COLO668 (cell line): ENCODE measurements at regions not wholly inside any gene's neighbourhood (a gene's known extent, or its start where the extent isn't known, plus 50 kb on each side); places are given as distances from the start of the nearest gene placed in this dataset.

Experiments used
- DNase-seq: peaks from one replicate; lab custom pipeline; 2025; ENCODE audit not compliant: unreplicated experiment; lab: John Stamatoyannopoulos, UW

GRCh38 chr17:33473061-33473460, 180.0 kb upstream of the ASIC2 start:
- DNase-seq, result no peak

DNA sequence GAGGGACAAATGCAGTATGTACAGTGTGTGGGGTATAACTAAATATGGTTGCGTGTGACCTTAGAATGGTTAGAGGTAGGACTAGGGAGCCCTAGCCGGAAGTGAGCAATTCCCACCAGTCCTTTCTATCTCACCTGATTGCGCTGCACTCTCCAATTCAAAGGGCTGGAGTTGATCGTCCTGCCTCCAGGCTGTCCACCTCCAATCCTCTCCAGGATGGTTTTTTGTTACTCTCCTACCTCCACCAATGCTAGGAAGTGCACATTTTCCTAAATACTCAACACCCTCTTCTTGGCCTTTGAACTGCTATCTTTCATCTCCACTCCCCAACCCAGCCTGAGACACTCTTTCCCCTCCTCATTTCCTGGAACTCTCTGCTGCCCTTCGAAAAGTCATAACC, 181.7 kb upstream of the ASIC2 start:
- DNase-seq, result no peak

DNA sequence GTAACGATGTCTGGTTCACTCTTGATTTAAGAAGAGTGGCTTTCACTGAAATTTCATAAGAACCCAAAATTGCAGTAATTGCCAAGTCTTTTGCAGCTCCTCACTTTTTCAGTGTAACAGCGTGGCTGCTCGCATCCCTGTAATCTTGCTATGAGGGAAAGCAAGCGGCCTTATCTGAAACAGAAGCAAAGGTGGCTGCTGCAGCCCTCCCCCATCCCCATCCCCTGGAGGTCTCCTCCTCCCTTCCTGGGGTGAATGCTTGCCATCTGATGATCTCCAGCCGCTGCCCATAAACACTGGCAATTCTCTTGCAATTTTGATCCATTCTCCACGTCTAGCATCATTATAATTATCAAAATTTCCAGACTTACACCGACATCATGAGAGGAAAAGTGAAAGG, 182.5 kb upstream of the ASIC2 start:
- DNase-seq, result no peak

DNA sequence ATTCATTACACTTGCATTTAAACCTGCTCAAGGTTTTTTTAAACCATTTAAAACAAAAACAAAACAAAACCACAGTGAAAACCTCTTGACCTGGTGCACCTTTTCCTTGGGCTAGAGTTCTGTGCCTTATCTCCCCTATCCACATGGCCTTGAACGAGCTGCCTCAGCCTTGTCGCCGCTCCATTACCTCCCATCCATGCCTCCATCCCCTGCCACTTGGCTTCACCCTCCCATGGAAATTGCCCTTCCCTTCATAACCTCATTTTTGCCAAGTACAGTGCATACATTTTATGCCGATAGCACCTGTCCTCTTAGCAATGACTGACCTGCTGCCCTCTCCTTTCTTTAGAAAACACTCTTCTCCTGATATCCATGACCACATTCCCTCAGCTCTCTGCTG, 188.6 kb upstream of the ASIC2 start:
- DNase-seq, result no peak

- DNase-seq, result no peak
These were observed 189.5 kb upstream of the ASIC2 start for GRCh38 chr17:33482636-33483035.

DNA sequence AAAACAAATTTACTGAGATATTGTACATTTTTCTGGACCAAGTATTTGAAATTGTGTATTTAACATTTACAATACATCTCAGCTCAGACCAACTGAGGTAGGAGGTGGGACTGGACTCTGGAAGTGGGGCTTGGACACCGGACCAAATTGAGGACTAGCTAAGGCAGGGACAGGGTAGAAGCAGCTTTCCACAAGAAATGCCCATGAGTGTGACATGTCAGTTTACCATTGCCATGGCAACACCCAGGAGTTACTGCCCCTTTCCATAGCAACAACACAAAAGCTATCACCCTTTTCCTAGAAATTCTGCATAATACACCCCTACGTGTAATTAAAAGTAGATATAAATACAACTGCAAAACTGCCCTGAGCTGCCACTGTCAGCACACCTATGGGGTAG, 191.5 kb upstream of the ASIC2 start:
- no peak for DNase-seq

GRCh38 chr17:33486135-33486885, 193.2 kb upstream of the ASIC2 start:
- DNase-seq, result no peak

GRCh38 chr17:33487187-33487879, 194.2 kb upstream of the ASIC2 start:
- no peak for DNase-seq

DNA sequence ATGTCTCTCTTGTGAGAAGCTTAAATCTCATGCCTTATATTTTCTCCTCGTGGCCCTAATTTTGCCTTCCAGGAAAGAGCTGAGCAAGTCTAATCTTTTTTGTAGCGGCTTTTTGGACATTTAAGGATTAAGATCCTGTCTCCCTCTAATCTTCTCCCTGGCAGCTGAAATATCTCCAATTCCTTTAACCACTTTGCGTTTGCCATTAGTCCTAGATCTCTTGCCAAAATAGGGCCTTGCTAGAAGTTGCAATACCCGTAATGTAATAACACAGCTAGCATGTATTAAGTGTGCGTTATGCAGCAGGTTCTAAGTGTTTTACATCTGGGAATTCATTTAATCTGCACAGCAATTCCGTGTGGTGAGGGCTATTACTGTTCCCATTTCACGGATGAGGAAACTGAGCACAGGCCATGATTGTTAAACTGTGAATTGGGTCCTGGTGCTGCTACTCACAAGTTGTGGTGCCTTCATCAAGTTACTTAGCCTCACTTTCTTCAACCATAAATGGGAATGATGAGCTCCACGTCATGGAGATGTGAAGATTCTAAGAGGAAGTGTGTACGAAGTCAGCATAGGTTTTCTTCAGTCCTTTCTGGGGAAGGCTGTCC, 198.9 kb upstream of the ASIC2 start:
- DNase-seq, result no peak

- DNase-seq, result no peak
These were observed 199.7 kb upstream of the ASIC2 start for GRCh38 chr17:33492731-33493265.

DNA sequence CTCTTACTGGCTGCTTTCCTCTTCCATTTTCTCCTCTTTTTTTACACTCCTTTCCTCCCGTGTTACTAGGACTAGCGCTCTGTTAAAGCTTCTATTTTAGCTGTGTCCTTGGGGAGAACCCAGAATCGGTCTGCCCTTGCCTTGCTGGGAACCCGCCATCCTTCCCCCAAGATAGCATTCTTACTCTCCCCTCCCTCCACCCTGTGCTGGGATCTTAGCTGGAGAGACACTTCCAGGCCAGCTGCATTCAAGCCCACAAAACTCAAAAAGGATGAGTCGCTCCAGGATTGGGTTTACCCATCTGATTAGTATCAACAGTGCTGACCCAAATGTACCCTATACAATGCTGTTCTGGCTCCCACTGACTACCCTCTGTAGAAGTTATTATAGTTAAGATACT, 200.5 kb upstream of the ASIC2 start:
- no peak for DNase-seq

GRCh38 chr17:33494151-33494550, 201.1 kb upstream of the ASIC2 start:
- DNase-seq, result no peak

GRCh38 chr17:33497623-33498022, 204.5 kb upstream of the ASIC2 start:
- no peak for DNase-seq

- no peak for DNase-seq
These were observed 205.0 kb upstream of the ASIC2 start for GRCh38 chr17:33498069-33498468.

- DNase-seq, result no peak
These were observed 205.9 kb upstream of the ASIC2 start for GRCh38 chr17:33499040-33499439.

DNA sequence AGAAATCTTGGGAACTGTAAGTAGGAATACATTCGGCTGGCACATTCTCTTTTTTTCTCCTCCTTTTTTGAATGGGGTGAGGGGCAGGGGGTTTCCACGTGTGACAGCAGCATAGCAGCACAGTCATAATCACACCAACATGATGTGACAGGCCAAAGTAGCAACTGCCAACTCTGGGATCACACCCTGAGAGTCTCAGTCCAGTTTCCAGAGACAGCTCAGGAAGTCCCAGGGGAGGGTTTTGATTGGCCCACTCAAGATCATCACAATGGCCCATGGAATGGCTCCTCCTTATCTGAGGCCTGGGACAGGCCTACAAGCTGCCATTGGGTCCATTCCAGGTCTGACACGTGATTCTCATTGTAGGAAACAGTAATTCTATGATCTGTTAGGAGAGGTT, 207.1 kb upstream of the ASIC2 start:
- DNase-seq, result no peak

GRCh38 chr17:33501185-33501584, 208.1 kb upstream of the ASIC2 start:
- no peak for DNase-seq

DNA sequence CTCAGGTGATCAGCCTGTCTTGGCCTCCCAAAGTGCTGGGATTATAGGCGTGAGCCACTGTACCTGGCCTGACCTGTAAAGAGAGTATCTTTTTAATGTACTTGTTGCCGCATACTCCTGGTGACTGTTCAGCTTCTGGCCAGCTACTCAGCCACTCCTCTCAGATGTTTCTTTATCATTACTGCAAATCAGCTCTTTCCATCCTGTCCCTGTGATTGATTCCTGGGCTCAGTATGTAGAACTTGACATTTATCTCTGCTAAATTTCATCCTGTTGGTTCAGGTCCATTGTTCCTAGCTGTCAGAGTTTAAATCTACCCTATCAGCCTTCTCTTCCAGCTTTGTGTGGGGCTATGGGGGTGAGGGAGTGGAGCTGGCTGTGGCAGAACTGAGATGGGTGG, 211.5 kb upstream of the ASIC2 start:
- no peak for DNase-seq

- DNase-seq, result no peak
These were observed 214.0 kb upstream of the ASIC2 start for GRCh38 chr17:33506889-33507650.

- DNase-seq, result no peak
These were observed 215.1 kb upstream of the ASIC2 start for GRCh38 chr17:33508215-33508614.

- no peak for DNase-seq
These were observed 216.2 kb upstream of the ASIC2 start for GRCh38 chr17:33509331-33509730.
